ENCODE measurements at regions not wholly inside any gene's neighbourhood (a gene's known extent, or its start where the extent isn't known, plus 50 kb on each side); places are given as distances from the start of the nearest gene placed in this dataset.

GRCh38 chr1:219744652-219745469, 132.0 kb upstream of the ZC3H11B start:
- BruUV-seq (replicated peaks), result no TSS peak
- Histone ChIP-seq H3K27me3 (ENCODE audit: control insufficient read depth in 1 of 2, insufficient read depth in 2 of 2, low read length in 2 of 2) (no peaks in the 10 kb centered on the region), H3K4me3 (replicated peaks in 1 of 3; ENCODE audit: insufficient read depth in 1 of 3, low read depth in 2 of 3, low read length in 3 of 3) (no peak overlapping the region), H3K9ac (ENCODE audit: insufficient read depth, low read depth, low read length) (no peak overlapping the region), H3K79me2 (ENCODE audit: insufficient read depth, low read length) (no peaks in the 10 kb centered on the region), H3K36me3 (replicated peaks in 1 of 2; ENCODE audit: control insufficient read depth in 1 of 2, insufficient read depth in 2 of 2, low read length in 2 of 2) (no peaks in the 10 kb centered on the region), H3K9me3 (ENCODE audit: low read length) (no peaks in the 10 kb centered on the region), H3K27ac (ENCODE audit: extremely low read length, insufficient read depth, low read length) (no peak overlapping the region), H3K4me2 (ENCODE audit: low read depth, low read length) (no peak overlapping the region), H3K4me1 (ENCODE audit: insufficient read depth, low read length) (no peaks in the 10 kb centered on the region), H2AFZ (ENCODE audit: low read length) (no peak overlapping the region), H4K20me1 (ENCODE audit: insufficient read depth, low read length) (no peaks in the 10 kb centered on the region)
- DNase-seq (ENCODE audit: low spot score), result no peak
- no peak for TF ChIP-seq CENPBD1 (CRISPR knock-in tag; IDR thresholded peaks at IDR 0.05; ENCODE audit: borderline replicate concordance, low read depth)
- ChIA-PET CTCF (ENCODE audit: low intra/inter-chr PET ratio, low total read pairs) (no interaction called here), POLR2A (no interaction called here)
- intact Hi-C loops (cut with micrococcal nuclease; ENCODE audit: unreplicated experiment) (no loop called here), in situ Hi-C loops (cut with HindIII; ENCODE audit: extremely low pct_ligation_motif_present, low pct_unique_long_range_greater_than_20kb) (no loop called here)
- FAIRE-seq, result no peak
- WGBS (ENCODE audit: low lambda C conversion rate), result 28% methylated on average over 3 of the region's 3 CpGs
- ATAC-seq, result no peak

GRCh38 chr1:219741011-219741970, 128.4 kb upstream of the ZC3H11B start:
- Histone ChIP-seq H3K27ac (ENCODE audit: extremely low read length, insufficient read depth, low read length) (no peak overlapping the region), H3K36me3 (replicated peaks in 1 of 2; ENCODE audit: control insufficient read depth in 1 of 2, insufficient read depth in 2 of 2, low read length in 2 of 2) (no peaks in the 10 kb centered on the region), H3K4me3 (replicated peaks in 1 of 3; ENCODE audit: insufficient read depth in 1 of 3, low read depth in 2 of 3, low read length in 3 of 3) (no peak overlapping the region), H3K27me3 (ENCODE audit: control insufficient read depth in 1 of 2, insufficient read depth in 2 of 2, low read length in 2 of 2) (no peaks in the 10 kb centered on the region), H3K9ac (ENCODE audit: insufficient read depth, low read depth, low read length) (no peak overlapping the region), H3K4me2 (ENCODE audit: low read depth, low read length) (no peak overlapping the region), H4K20me1 (ENCODE audit: insufficient read depth, low read length) (no peaks in the 10 kb centered on the region), H3K4me1 (ENCODE audit: insufficient read depth, low read length) (no peaks in the 10 kb centered on the region), H3K79me2 (ENCODE audit: insufficient read depth, low read length) (no peaks in the 10 kb centered on the region), H3K9me3 (ENCODE audit: low read length) (no peaks in the 10 kb centered on the region), H2AFZ (ENCODE audit: low read length) (no peak overlapping the region)
- intact Hi-C loops (cut with micrococcal nuclease; ENCODE audit: unreplicated experiment), result no loop called here
- 0% methylated on average over 4 of the region's 4 CpGs for WGBS (ENCODE audit: low lambda C conversion rate)
- BruUV-seq (replicated peaks), result no TSS peak
- no peak for FAIRE-seq
- ChIA-PET POLR2A (no interaction called here), CTCF (ENCODE audit: low intra/inter-chr PET ratio, low total read pairs) (no interaction called here)
- no peak for ATAC-seq
- no peak for DNase-seq (ENCODE audit: low spot score)
- in situ Hi-C loops (cut with HindIII; ENCODE audit: extremely low pct_ligation_motif_present, low pct_unique_long_range_greater_than_20kb), result no loop called here
- no peak for TF ChIP-seq ARID4A (CRISPR knock-in tag; IDR thresholded peaks at IDR 0.05; ENCODE audit: borderline replicate concordance)
- no peak for TF ChIP-seq MYPOP (CRISPR knock-in tag; IDR thresholded peaks at IDR 0.05)
- no peak for TF ChIP-seq ZBTB38 (CRISPR knock-in tag; IDR thresholded peaks at IDR 0.05)
- no peak for TF ChIP-seq SMYD3 (CRISPR knock-in tag; IDR thresholded peaks at IDR 0.05)
- TF ChIP-seq DMAP1 (CRISPR knock-in tag; IDR thresholded peaks at IDR 0.05), result no peak
- no peak for TF ChIP-seq GABPB1 (CRISPR knock-in tag; IDR thresholded peaks at IDR 0.05)
- no peak for TF ChIP-seq ZNF577 (CRISPR knock-in tag; IDR thresholded peaks at IDR 0.05; ENCODE audit: borderline replicate concordance, low read depth)
- no peak for TF ChIP-seq SP5 (CRISPR knock-in tag; IDR thresholded peaks at IDR 0.05; ENCODE audit: borderline replicate concordance, low read depth)
- TF ChIP-seq ATM (IDR thresholded peaks at IDR 0.05; ENCODE audit: borderline replicate concordance), result no peak
- no peak for TF ChIP-seq KLF6 (CRISPR knock-in tag; IDR thresholded peaks at IDR 0.05)

Data from HepG2 (cell line).